WTC11 (cell line): ENCODE measurements at regions not wholly inside any gene's neighbourhood (a gene's known extent, or its start where the extent isn't known, plus 50 kb on each side); places are given as distances from the start of the nearest gene placed in this dataset.

ENCODE experiments used
- ATAC-seq: fragments of 200-7000 bp; cut with Tn5 transposase; 2 replicates; pipeline ENCODE4 v1.10.0; 2021; ENCODE audit warnings: mild to moderate bottlenecking, moderate library complexity
- CTCF ChIA-PET: fragments of 300-600 bp; sonication (Branson Sonifier 250); formaldehyde crosslinking; loops from one replicate; lab custom pipeline; 2021; ENCODE audit warnings: antibody characterized with exemption; lab: Charles Lee
- POLR2A ChIA-PET: fragments of 350-600 bp; sonication (Branson Sonifier 250); formaldehyde crosslinking; loops from one replicate; lab custom pipeline; 2021; ENCODE audit warnings: antibody characterized with exemption; lab: Charles Lee
- DNase-seq: peaks from one replicate; pipeline ENCODE4 v3.0.0; 2021; ENCODE audit warnings: low spot score
- H3K27ac Mint-ChIP-seq: 2 replicates; pipeline ENCODE4 v1.8.0; 2021; ENCODE audit warnings: mixed read lengths
- H3K27me3 Mint-ChIP-seq: 2 replicates; pipeline ENCODE4 v1.8.0; 2021; ENCODE audit warnings: low read depth, mild to moderate bottlenecking, moderate library complexity, mixed read lengths
- H3K36me3 Mint-ChIP-seq: 2 replicates; pipeline ENCODE4 v1.8.0; 2021; ENCODE audit warnings: mixed read lengths
- H3K4me1 Mint-ChIP-seq: 2 replicates; pipeline ENCODE4 v1.8.0; 2022; ENCODE audit warnings: mixed read lengths
- H3K4me3 Mint-ChIP-seq: 2 replicates; pipeline ENCODE4 v1.8.0; 2021; ENCODE audit warnings: mild to moderate bottlenecking, moderate library complexity, mixed read lengths
- H3K9me3 Mint-ChIP-seq: 2 replicates; pipeline ENCODE4 v1.8.0; 2021; ENCODE audit warnings: mixed read lengths
- ARID4B ChIP-seq: sonication (generic); formaldehyde crosslinking; IDR thresholded peaks from 2 replicates; pipeline ENCODE4 v1.8.0; 2023; ENCODE audit warnings: missing genetic modification reagents, mild to moderate bottlenecking, borderline replicate concordance
- ATF1 ChIP-seq: sonication (generic); formaldehyde crosslinking; IDR thresholded peaks from 2 replicates; pipeline ENCODE4 v1.8.1; 2023; ENCODE audit warnings: mild to moderate bottlenecking, moderate library complexity, missing genetic modification reagents
- CDX4 ChIP-seq: fragments of 250-450 bp; sonication (Bioruptor Pico); IDR thresholded peaks from 2 replicates; pipeline ENCODE4 v1.9.0; 2021; ENCODE audit warnings: moderate library complexity, mild to moderate bottlenecking, inconsistent platforms, borderline replicate concordance
- E2F5 ChIP-seq: sonication (generic); formaldehyde crosslinking; IDR thresholded peaks from 2 replicates; pipeline ENCODE4 v1.8.1; 2022; ENCODE audit warnings: mild to moderate bottlenecking, moderate library complexity, missing genetic modification reagents
- ESRRA ChIP-seq: sonication (generic); formaldehyde crosslinking; IDR thresholded peaks from 2 replicates; pipeline ENCODE4 v1.8.1; 2022; ENCODE audit warnings: mild to moderate bottlenecking, missing genetic modification reagents, borderline replicate concordance
- ETV6 ChIP-seq: sonication (generic); formaldehyde crosslinking; IDR thresholded peaks from 2 replicates; pipeline ENCODE4 v1.8.1; 2022; ENCODE audit warnings: mild to moderate bottlenecking, missing genetic modification reagents
- GRHL2 ChIP-seq: fragments of 250-450 bp; sonication (Bioruptor Pico); IDR thresholded peaks from 2 replicates; pipeline ENCODE4 v1.8.0; 2022; ENCODE audit warnings: mild to moderate bottlenecking, moderate library complexity; ENCODE audit not compliant: insufficient replicate concordance, severe bottlenecking
- HMGA2 ChIP-seq: fragments of 250-450 bp; sonication (Bioruptor Pico); IDR thresholded peaks from 2 replicates; pipeline ENCODE4 v1.4.0; 2021; ENCODE audit warnings: mild to moderate bottlenecking, moderate library complexity
- HMGXB4 ChIP-seq: sonication (generic); formaldehyde crosslinking; IDR thresholded peaks from 2 replicates; pipeline ENCODE4 v1.8.1; 2023; ENCODE audit warnings: mild to moderate bottlenecking, moderate library complexity, missing genetic modification reagents
- IRF1 ChIP-seq: sonication (generic); formaldehyde crosslinking; IDR thresholded peaks from 2 replicates; pipeline ENCODE4 v1.8.0; 2023; ENCODE audit warnings: missing genetic modification reagents
- NR3C1 ChIP-seq: sonication (generic); formaldehyde crosslinking; conservative IDR thresholded peaks from 2 replicates; pipeline ENCODE4 v1.8.1; 2023; ENCODE audit warnings: low read depth, mild to moderate bottlenecking, missing genetic modification reagents
- RORB ChIP-seq: fragments of 250-450 bp; sonication (Bioruptor Pico); IDR thresholded peaks from 2 replicates; pipeline ENCODE4 v1.9.0; 2021; ENCODE audit warnings: mild to moderate bottlenecking
- TEAD1 ChIP-seq: sonication (generic); formaldehyde crosslinking; IDR thresholded peaks from 2 replicates; pipeline ENCODE4 v1.8.0; 2022; ENCODE audit warnings: mild to moderate bottlenecking, missing genetic modification reagents
- USF1 ChIP-seq: sonication (generic); formaldehyde crosslinking; IDR thresholded peaks from 2 replicates; pipeline ENCODE4 v1.8.0; 2022; ENCODE audit warnings: mild to moderate bottlenecking, missing genetic modification reagents
- ZBTB21 ChIP-seq: sonication (generic); formaldehyde crosslinking; IDR thresholded peaks from 2 replicates; pipeline ENCODE4 v1.8.1; 2023; ENCODE audit warnings: mild to moderate bottlenecking, missing genetic modification reagents, borderline replicate concordance
- ZNF121 ChIP-seq: sonication (generic); formaldehyde crosslinking; IDR thresholded peaks from 2 replicates; pipeline ENCODE4 v1.8.0; 2023; ENCODE audit warnings: missing genetic modification reagents
- ZNF317 ChIP-seq: sonication (generic); formaldehyde crosslinking; IDR thresholded peaks from 2 replicates; pipeline ENCODE4 v1.8.1; 2023; ENCODE audit warnings: low read depth, mild to moderate bottlenecking, moderate library complexity, missing genetic modification reagents, borderline replicate concordance

GRCh38 chr2:122340246-122340645 is 584.8 kb downstream of the TSN start:
- CTCF ChIA-PET, result interaction anchor here (1.5 kb wide), 1 partner anchor 149 kb away, joined by 4 read pairs; no protein-coding TSS in a partner anchor
- peaks cover 3% of the 10 kb centered on the region for H3K4me1 Mint-ChIP-seq

GRCh38 chr2:122341007-122341406 is 585.6 kb downstream of the TSN start:
- ChIA-PET CTCF (no interaction called here), POLR2A (no interaction called here)
- Mint-ChIP-seq H3K4me1 (peaks cover 3% of the 10 kb centered on the region), H3K27me3 (no peaks in the 10 kb centered on the region; the same call in 1 of the 2 replicates), H3K4me3 (no peak overlapping the region), H3K27ac (no peak overlapping the region), H3K36me3 (peaks cover 3% of the 10 kb centered on the region), H3K9me3 (peaks cover 8% of the 10 kb centered on the region)
- DNase-seq (no peak), ATAC-seq (no peak)
- TF ChIP-seq ZNF121 (CRISPR knock-in tag) (no peak), ESRRA (no peak), ARID4B (CRISPR knock-in tag) (no peak), ZNF317 (CRISPR knock-in tag) (no peak), NR3C1 (CRISPR knock-in tag) (no peak), HMGA2 (CRISPR knock-in tag) (no peak), RORB (CRISPR knock-in tag) (no peak), E2F5 (CRISPR knock-in tag) (no peak), ETV6 (no peak), GRHL2 (no peak)

More at GRCh38 chr2:122340246-122340645, 584.8 kb downstream of the TSN start:
- Mint-ChIP-seq H3K27me3 (no peaks in the 10 kb centered on the region; the same call in 1 of the 2 replicates), H3K36me3 (peaks cover 2% of the 10 kb centered on the region; the same call in 1 of the 2 replicates), H3K27ac (no peak overlapping the region), H3K9me3 (peaks cover 2% of the 10 kb centered on the region), H3K4me3 (no peak overlapping the region)
- POLR2A ChIA-PET, result no interaction called here
- DNase-seq, result no peak
- no peak for TF ChIP-seq USF1
- TF ChIP-seq ATF1 (CRISPR knock-in tag), result no peak
- TF ChIP-seq TEAD1, result no peak
- no peak for TF ChIP-seq GRHL2
- TF ChIP-seq HMGXB4 (CRISPR knock-in tag), result no peak
- no peak for TF ChIP-seq CDX4 (CRISPR knock-in tag)
- TF ChIP-seq ZBTB21 (CRISPR knock-in tag), result no peak
- TF ChIP-seq E2F5 (CRISPR knock-in tag), result no peak
- TF ChIP-seq IRF1 (CRISPR knock-in tag), result no peak
- no peak for ATAC-seq
